ENCODE measurements at regions not wholly inside any gene's neighbourhood (a gene's known extent, or its start where the extent isn't known, plus 50 kb on each side); places are given as distances from the start of the nearest gene placed in this dataset.

DNA sequence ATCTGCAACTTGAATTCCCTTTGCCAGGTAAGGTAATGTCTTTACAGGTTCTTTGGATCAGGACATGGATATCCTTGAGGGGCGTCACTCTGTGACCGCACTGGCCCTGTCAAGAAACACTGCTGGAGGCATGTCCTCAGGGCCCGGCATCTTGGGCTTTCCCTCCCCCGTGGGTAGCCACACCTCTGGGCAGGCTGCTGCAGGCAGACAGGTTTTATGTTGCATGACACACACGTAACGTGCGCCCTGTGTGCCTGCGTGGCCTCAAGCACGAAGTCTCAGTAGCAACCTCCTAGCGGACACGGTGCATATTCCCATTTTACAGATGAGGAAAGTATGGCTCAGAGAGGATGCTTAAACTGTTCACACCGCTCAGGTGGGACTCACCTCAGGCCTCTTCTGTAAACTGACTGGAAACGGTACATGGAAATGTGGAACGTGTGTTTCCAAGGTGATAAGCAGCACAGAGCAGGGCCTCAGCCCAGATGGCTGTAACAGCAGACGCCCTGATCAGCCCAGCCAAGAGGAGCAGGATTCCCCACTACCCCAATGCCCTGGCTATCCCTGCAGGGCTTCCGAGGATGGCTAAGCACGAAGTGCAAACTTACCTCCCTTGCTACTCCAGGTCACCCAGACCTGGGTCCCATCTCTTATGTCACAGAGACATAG lies 553.6 kb downstream of the TCERG1L start:
- no peak for DNase-seq (ENCODE audit: low read depth in 1 of 2, low spot score in 1 of 2)

DNA sequence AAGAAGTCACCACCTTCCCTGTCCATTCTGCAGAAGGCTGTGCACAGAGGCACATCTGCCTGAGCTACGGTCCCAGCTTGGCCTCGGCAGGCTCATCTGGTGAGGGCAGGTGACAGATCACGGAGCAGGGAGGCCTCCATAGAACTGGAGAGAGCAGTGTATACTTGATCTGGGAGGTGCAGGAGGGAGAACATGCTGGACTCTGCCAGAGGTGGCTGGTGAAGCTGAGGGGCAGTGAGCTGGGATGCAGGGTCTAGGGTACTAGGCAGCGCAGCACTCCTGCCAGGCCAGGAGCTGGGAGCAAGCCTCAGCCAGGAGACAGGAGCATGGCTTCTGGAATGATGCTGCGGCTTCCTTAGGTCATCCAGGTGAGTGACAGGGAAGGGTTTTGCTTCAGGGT lies 553.0 kb downstream of the TCERG1L start:
- DNase-seq (ENCODE audit: low read depth in 1 of 2, low spot score in 1 of 2): no peak

DNA sequence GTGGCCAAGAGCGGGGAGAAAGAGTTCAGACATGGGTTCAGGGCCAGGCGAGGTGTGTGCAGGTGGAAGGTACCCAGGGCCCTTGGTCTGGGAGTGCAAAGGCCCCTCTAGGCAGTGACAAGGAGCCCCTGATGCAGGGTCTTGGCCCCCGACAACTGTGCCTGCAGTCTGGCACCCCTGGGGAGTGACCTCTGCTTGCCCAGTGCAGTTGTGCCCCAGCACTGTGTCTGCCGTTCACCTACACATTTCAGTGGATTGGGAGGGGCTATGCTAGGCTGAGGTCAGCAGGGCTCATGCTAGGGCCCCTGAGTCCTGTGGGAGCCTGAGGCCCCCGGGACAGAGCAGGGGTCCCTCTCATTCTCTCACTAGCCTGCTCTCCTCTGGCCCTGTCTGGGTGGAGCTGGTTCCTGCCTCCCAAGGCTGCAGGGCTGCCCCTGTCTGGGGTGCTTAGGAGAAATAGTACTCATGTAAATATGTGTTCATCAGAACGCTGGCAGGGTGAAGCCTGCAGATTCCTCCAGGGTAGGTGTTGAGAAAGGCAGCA lies 550.4 kb downstream of the TCERG1L start:
- DNase-seq (ENCODE audit: low read depth in 1 of 2, low spot score in 1 of 2): no peak

- DNase-seq (ENCODE audit: low read depth in 1 of 2, low spot score in 1 of 2): no peak
Measured at GRCh38 chr10:130761788-130762301, 549.7 kb downstream of the TCERG1L start.

- no peak for DNase-seq (ENCODE audit: low read depth in 1 of 2, low spot score in 1 of 2)
Measured at GRCh38 chr10:130762491-130762890, 549.0 kb downstream of the TCERG1L start.

- DNase-seq (ENCODE audit: low read depth in 1 of 2, low spot score in 1 of 2): no peak
Measured at GRCh38 chr10:130763071-130763470, 548.5 kb downstream of the TCERG1L start.

DNA sequence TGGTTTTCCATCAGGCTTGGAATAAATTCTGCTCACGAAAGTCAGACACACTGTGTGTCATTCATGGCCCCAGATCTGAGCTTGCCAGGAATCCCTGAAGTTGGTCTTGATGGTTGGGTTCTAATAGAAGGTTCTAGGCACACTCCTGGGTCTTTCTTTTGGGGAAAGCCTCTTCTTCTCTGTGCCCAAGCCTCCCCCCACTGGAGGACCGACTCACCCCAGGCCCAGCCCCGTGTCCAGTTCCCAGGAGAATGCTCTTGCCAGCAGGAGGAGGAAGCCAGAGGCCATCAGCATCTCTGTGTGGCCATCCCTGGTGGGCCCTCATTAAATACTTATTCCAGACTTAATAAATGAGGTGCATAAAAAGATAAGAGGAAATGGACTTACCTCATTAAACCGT lies 548.0 kb downstream of the TCERG1L start:
- no peak for DNase-seq (ENCODE audit: low read depth in 1 of 2, low spot score in 1 of 2)

DNA sequence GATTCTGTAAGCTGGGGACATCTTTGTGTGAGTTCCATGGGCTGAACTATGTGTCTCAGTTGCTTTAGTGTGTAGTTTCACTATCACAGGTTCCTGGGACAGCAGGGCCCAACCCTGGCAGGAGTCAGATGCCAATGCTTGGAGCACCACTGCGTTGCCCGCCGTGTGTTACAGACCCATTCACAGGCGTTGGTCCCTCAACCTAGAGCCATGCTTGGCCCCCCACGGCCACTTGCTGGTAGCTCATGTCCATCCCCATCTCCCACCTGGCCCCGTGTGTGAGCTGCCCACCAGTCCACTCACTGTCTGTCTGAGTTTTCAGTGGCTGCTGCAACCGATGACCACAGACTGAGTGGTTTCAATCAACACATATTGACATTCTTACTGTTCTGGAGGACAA lies 546.9 kb downstream of the TCERG1L start:
- no peak for DNase-seq (ENCODE audit: low read depth in 1 of 2, low spot score in 1 of 2)

GRCh38 chr10:130766071-130766470 lies 545.5 kb downstream of the TCERG1L start:
- no peak for DNase-seq (ENCODE audit: low read depth in 1 of 2, low spot score in 1 of 2)

GRCh38 chr10:130767116-130767730 lies 544.3 kb downstream of the TCERG1L start:
- DNase-seq (ENCODE audit: low read depth in 1 of 2, low spot score in 1 of 2): no peak

DNA sequence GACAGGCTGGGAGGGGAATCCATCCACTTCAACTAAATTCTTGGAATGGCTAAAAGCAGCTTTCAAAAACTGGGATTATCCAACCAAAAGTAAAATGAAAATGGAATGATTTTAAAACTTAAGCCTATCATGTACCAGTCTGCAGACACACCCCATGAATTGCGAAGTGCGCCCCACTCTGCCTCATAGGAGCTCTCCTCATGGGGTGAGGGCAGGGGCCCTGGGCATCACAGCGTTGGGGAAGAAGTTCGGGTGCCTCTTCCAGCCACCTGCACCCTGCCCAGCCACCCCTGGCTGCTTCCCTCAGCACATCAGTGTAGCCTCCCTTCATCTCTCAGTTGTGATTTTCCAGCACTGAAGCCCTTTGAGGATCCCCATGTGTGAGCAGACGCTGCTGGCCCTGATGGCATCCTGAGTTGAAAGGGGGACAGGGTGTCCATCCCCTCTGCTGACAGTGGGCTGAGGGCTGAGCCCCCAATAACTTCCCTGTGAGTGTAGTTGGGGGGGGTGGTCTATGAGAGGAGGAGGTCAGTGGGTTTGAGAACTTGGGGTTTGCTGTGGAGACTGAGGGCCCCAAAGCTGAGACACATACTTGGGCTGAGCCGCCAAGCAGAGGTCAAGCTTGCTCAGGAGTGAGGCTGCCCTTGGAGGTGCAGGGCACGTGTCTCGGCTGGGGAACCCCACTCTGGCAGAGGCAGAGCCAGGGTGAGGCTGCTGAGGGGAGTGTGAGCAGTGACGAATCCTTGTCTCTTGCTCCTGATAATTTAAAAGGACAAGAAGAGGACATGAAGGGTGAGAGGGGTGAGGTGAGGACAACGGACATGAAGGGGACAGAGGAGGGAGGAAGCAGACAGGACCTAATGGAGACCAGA lies 542.1 kb downstream of the TCERG1L start:
- DNase-seq (ENCODE audit: low read depth in 1 of 2, low spot score in 1 of 2): no peak

- no peak for DNase-seq (ENCODE audit: low read depth in 1 of 2, low spot score in 1 of 2)
Measured at GRCh38 chr10:130770018-130770630, 541.4 kb downstream of the TCERG1L start.

- DNase-seq (ENCODE audit: low read depth in 1 of 2, low spot score in 1 of 2): no peak
Measured at GRCh38 chr10:130771491-130771946, 540.0 kb downstream of the TCERG1L start.

GRCh38 chr10:130772056-130772455 lies 539.5 kb downstream of the TCERG1L start:
- no peak for DNase-seq (ENCODE audit: low read depth in 1 of 2, low spot score in 1 of 2)

- DNase-seq (ENCODE audit: low read depth in 1 of 2, low spot score in 1 of 2): no peak
Measured at GRCh38 chr10:130772676-130773075, 538.8 kb downstream of the TCERG1L start.

DNA sequence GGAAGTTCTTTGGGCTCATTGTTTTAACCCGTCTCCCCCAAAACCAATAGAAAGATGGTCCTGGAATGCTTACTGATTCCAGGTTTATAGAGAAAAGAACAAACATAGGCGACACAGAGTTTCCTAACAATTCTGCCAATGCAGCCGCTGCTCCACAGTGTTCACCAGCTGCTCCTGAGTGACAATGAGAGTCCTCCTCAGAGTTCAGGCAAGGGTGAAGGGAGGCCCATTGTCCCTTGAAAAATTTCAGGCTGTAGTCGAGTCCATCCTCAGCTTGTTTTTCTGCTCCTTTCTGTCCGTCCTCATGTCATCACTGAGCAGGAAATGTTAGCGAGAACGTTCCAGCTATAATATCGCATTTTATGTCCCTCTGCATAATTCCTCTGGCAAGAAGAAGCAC lies 537.6 kb downstream of the TCERG1L start:
- DNase-seq (ENCODE audit: low read depth in 1 of 2, low spot score in 1 of 2): no peak

GRCh38 chr10:130774871-130775270 lies 536.6 kb downstream of the TCERG1L start:
- no peak for DNase-seq (ENCODE audit: low read depth in 1 of 2, low spot score in 1 of 2)

- DNase-seq (ENCODE audit: low read depth in 1 of 2, low spot score in 1 of 2): no peak
Measured at GRCh38 chr10:130775311-130775710, 536.2 kb downstream of the TCERG1L start.

DNA sequence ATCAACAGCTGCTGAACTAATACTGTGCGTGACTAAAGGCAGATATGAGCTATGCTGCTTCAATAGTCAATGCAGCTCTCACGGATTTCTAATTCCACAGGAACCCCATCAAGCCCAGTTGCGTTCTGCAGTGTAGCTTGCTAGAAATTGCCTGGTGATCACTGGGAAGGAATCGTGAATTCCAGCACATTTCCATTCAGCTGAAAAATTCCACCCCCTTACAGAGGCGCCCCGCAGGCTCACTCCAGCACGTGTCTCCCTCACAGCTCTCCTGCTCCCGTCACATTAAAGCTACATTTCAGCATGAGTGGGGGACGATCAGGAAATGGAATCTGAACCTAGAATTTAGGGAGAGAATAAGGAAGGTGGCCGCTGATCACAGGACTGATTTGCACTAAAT lies 534.8 kb downstream of the TCERG1L start:
- no peak for DNase-seq (ENCODE audit: low read depth in 1 of 2, low spot score in 1 of 2)

GRCh38 chr10:130777507-130778165 lies 533.9 kb downstream of the TCERG1L start:
- no peak for DNase-seq (ENCODE audit: low read depth in 1 of 2, low spot score in 1 of 2)

DNA sequence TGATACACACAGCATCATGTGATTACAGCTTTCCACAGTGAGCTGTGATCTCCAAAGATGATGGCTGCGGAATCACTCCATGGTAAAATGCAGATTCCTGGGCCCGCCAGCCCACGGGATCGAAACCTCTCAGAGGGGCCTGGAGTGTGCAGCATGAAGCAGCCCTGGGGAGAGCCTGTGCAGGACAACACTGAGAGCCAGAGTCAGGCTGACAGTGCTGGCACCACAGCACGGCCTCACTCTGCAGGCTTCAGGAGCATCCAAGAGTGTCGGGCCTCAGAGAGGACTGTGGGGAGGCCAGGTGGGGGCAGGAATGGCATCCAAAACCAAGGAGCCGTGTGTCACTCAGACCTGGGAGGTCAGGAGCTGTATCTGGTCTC lies 533.4 kb downstream of the TCERG1L start:
- no peak for DNase-seq (ENCODE audit: low read depth in 1 of 2, low spot score in 1 of 2)

Measured in stimulated activated CD4-positive, alpha-beta T cell treated with anti-CD3 and anti-CD28 coated beads, Interleukin-15, amount 100 ng/mL, for 1 hour (primary cell).